Esophagus muscularis mucosa (tissue), 4 donors: ENCODE measurements at regions not wholly inside any gene's neighbourhood (a gene's known extent, or its start where the extent isn't known, plus 50 kb on each side); places are given as distances from the start of the nearest gene placed in this dataset.

Source experiments
- CTCF ChIP-seq, 3 experiments: fragments of 200-600 bp in 2 of 3; fragments of 450-650 bp in 1 of 3; sonication (generic) in 2 of 3; IDR thresholded peaks; one replicate each; pipeline ENCODE4 v1.5.1; 2017 to 2019; ENCODE audit warnings: antibody characterized with exemption in 3 of 3, mild to moderate bottlenecking in 2 of 3, moderate library complexity in 1 of 3
- EP300 ChIP-seq: sonication (generic); formaldehyde crosslinking; IDR thresholded peaks from one replicate; pipeline ENCODE4 v1.6.1; 2017; ENCODE audit warnings: antibody characterized with exemption
- POLR2A ChIP-seq: fragments of 450-650 bp; IDR thresholded peaks from one replicate; pipeline ENCODE4 v1.6.1; 2017; ENCODE audit warnings: antibody characterized with exemption, moderate library complexity, mild to moderate bottlenecking, low read depth
- POLR2AphosphoS5 ChIP-seq, 2 donors: sonication (generic); formaldehyde crosslinking; IDR thresholded peaks; one replicate each; pipeline ENCODE4 v1.6.1; 2017; ENCODE audit warnings: antibody characterized with exemption in 2 of 2

- TF ChIP-seq CTCF (IDR thresholded peaks at IDR 0.05) (no peak), POLR2A (no peak), POLR2AphosphoS5 (IDR thresholded peaks at IDR 0.05) (no peak), EP300 (no peak)
These were observed 881.7 kb downstream of the MCTP2 start for GRCh38 chr15:95113041-95113440.
